GM12878 (cell line): ENCODE measurements at regions not wholly inside any gene's neighbourhood (a gene's known extent, or its start where the extent isn't known, plus 50 kb on each side); places are given as distances from the start of the nearest gene placed in this dataset.

Source experiments
- ATAC-seq: fragments of 200-7000 bp; cut with Tn5 transposase; 3 replicates; pipeline ENCODE4 v1.9.1; 2020; ENCODE audit warnings: mild to moderate bottlenecking, moderate library complexity
- BruUV-seq: library from RNA; stranded (reverse); fragments of 400-500 nt; replicated peaks from 2 replicates; lab custom pipeline; 2021; lab: Mats Ljungman, UMichigan
- CTCF ChIA-PET: fragments of 300-600 bp; sonication (Branson Sonifier 250); formaldehyde crosslinking; extraction: SDS; loops from one replicate; lab custom pipeline; 2021; ENCODE audit warnings: inconsistent platforms; lab: Yijun Ruan, JAX
- POLR2A ChIA-PET: fragments of 350-600 bp; formaldehyde crosslinking; extraction: SDS; loops from one replicate; lab custom pipeline; 2021; ENCODE audit warnings: inconsistent platforms; lab: Charles Lee
- RAD21 ChIA-PET: fragments of 300-600 bp; sonication (Branson Sonifier 250); formaldehyde crosslinking; loops from one replicate; lab custom pipeline; 2023; ENCODE audit warnings: antibody characterized with exemption; ENCODE audit not compliant: unreplicated experiment; lab: Charles Lee
- SMC1A ChIA-PET: fragments of 300-600 bp; sonication (Branson Sonifier 250); formaldehyde crosslinking; loops from one replicate; lab custom pipeline; 2023; ENCODE audit not compliant: unreplicated experiment, uncharacterized antibody; lab: Charles Lee
- DNase-seq: peaks from one replicate; pipeline ENCODE4 v3.0.0-alpha.2; 2011; ENCODE audit warnings: low read depth, low spot score
- FAIRE-seq: peaks from 3 replicates; lab custom pipeline; 2011; peaks lifted over from hg19 to GRCh38; lab: Jason Lieb, UNC
- H2AFZ ChIP-seq: 2 replicates; pipeline ENCODE4 v1.6.0; 2011; ENCODE audit warnings: low read depth, low read length, control low read depth; ENCODE audit not compliant: control insufficient read depth
- H3K27ac ChIP-seq: 2 replicates; pipeline ENCODE4 v1.5.1; 2011; ENCODE audit warnings: control low read depth; ENCODE audit not compliant: control insufficient read depth, insufficient read depth
- H3K27me3 ChIP-seq, 2 experiments: replicated peaks in 1 of 2; 2 replicates each; pipeline versions ENCODE4 v1.6.0 to v1.6.1; 2011; ENCODE audit warnings: low read length in 1 of 2; ENCODE audit not compliant: control insufficient read depth in 2 of 2, insufficient read depth in 2 of 2
- H3K36me3 ChIP-seq, 2 experiments: 2 replicates each; pipeline ENCODE4 v1.5.1; 2011; ENCODE audit warnings: low read length in 1 of 2; ENCODE audit not compliant: control insufficient read depth in 2 of 2, insufficient read depth in 2 of 2
- H3K4me1 ChIP-seq: 2 replicates; pipeline ENCODE4 v1.6.1; 2011; ENCODE audit warnings: mild to moderate bottlenecking, low read length, moderate library complexity, mixed read lengths; ENCODE audit not compliant: control insufficient read depth, insufficient read depth
- H3K4me2 ChIP-seq: 2 replicates; pipeline ENCODE4 v1.6.0; 2011; ENCODE audit warnings: control low read depth; ENCODE audit not compliant: control insufficient read depth, insufficient read depth
- H3K4me3 ChIP-seq: fragments of 200-600 bp; sonication (generic); 2 replicates; pipeline ENCODE4 v1.5.1; 2016
- H3K79me2 ChIP-seq: 2 replicates; pipeline ENCODE4 v1.6.0; 2011; ENCODE audit warnings: low read length; ENCODE audit not compliant: control insufficient read depth, insufficient read depth
- H3K9ac ChIP-seq: 2 replicates; pipeline ENCODE4 v1.8.0; 2011; ENCODE audit warnings: low read length, control low read depth, mixed read lengths; ENCODE audit not compliant: control insufficient read depth, insufficient read depth
- H3K9me3 ChIP-seq: replicated peaks from 3 replicates; pipeline ENCODE4 v1.5.1; 2011; ENCODE audit warnings: mild to moderate bottlenecking, low read length; ENCODE audit not compliant: control insufficient read depth, insufficient read depth
- H4K20me1 ChIP-seq: 2 replicates; pipeline ENCODE4 v1.6.0; 2011; ENCODE audit not compliant: control insufficient read depth, insufficient read depth
- BCLAF1 ChIP-seq: fragments of 450-650 bp; IDR thresholded peaks from 2 replicates; pipeline ENCODE4 v1.6.1; 2017; ENCODE audit warnings: antibody characterized with exemption, mild to moderate bottlenecking, moderate library complexity
- CBX3 ChIP-seq: fragments of 200-600 bp; sonication (generic); IDR thresholded peaks from 2 replicates; pipeline ENCODE4 v1.6.1; 2016; ENCODE audit warnings: low read depth, borderline replicate concordance
- CHD4 ChIP-seq: fragments of 200-600 bp; sonication (generic); IDR thresholded peaks from 2 replicates; pipeline ENCODE4 v1.6.1; 2016; ENCODE audit warnings: mild to moderate bottlenecking
- EGR1 ChIP-seq, 2 experiments: IDR thresholded peaks; 1 replicate in 1 of 2; 2 replicates in 1 of 2; pipeline ENCODE4 v1.6.1; 2011 to 2012; ENCODE audit warnings: low read depth in 2 of 2, low read length in 2 of 2, borderline replicate concordance in 1 of 2, mild to moderate bottlenecking in 1 of 2, moderate library complexity in 1 of 2
- IRF4 ChIP-seq: IDR thresholded peaks from 2 replicates; pipeline ENCODE4 v1.6.1; 2011; ENCODE audit warnings: low read depth, low read length
- MYC ChIP-seq: IDR thresholded peaks from 2 replicates; pipeline ENCODE4 v1.6.1; 2011; ENCODE audit warnings: mild to moderate bottlenecking, low read length, moderate library complexity, inconsistent platforms; ENCODE audit not compliant: insufficient read depth, insufficient replicate concordance, insufficient read length, severe bottlenecking
- NFYB ChIP-seq: IDR thresholded peaks from 2 replicates; pipeline ENCODE4 v1.6.1; 2011; ENCODE audit warnings: low read depth, mild to moderate bottlenecking, low read length, improper control_type of control experiment, moderate library complexity; ENCODE audit not compliant: insufficient read depth
- RAD21 ChIP-seq: IDR thresholded peaks from 2 replicates; pipeline ENCODE4 v1.6.1; 2011; ENCODE audit warnings: mild to moderate bottlenecking, low read depth, low read length, moderate library complexity; ENCODE audit not compliant: insufficient read depth
- RB1 ChIP-seq: fragments of 450-650 bp; formaldehyde crosslinking; IDR thresholded peaks from 2 replicates; pipeline ENCODE4 v1.6.1; 2017; ENCODE audit warnings: mild to moderate bottlenecking, borderline replicate concordance
- SKIL ChIP-seq: fragments of 450-650 bp; IDR thresholded peaks from 2 replicates; pipeline ENCODE4 v1.6.1; 2017; ENCODE audit warnings: mild to moderate bottlenecking, low read depth, inconsistent platforms; ENCODE audit not compliant: poor library complexity, severe bottlenecking
- TCF12 ChIP-seq: IDR thresholded peaks from 2 replicates; pipeline ENCODE4 v1.6.1; 2011; ENCODE audit warnings: low read depth, mild to moderate bottlenecking, low read length
- ZNF687 ChIP-seq: fragments of 450-650 bp; IDR thresholded peaks from 2 replicates; pipeline ENCODE4 v1.6.1; 2017; ENCODE audit warnings: mild to moderate bottlenecking, moderate library complexity
- in situ Hi-C: fragments of 300-500 bp; cut with MboI; formaldehyde crosslinking; loops from 9 replicates; pipeline ENCODE4 v1.14.3; 2018; ENCODE audit warnings: mixed read lengths
- intact Hi-C: fragments of 100-400 bp; cut with micrococcal nuclease; formaldehyde crosslinking; loops from one replicate; pipeline ENCODE4 v1.14.2; 2022; ENCODE audit not compliant: unreplicated experiment

- TF ChIP-seq SKIL, result no peak
- no peak for TF ChIP-seq EGR1 (IDR thresholded peaks at IDR 0.05; ENCODE audit: borderline replicate concordance in 1 of 2, low read depth in 2 of 2, low read length in 2 of 2)
Observed at GRCh38 chr1:189351960-189352359, 1125.7 kb downstream of the BRINP3 start (continued).

- POLR2A ChIA-PET, result no interaction called here
- no peaks in the 10 kb centered on the region for H3K36me3 ChIP-seq
- H3K9me3 ChIP-seq, result no peaks in the 10 kb centered on the region
- intact Hi-C loops (no loop called here), in situ Hi-C loops (no loop called here)
- H4K20me1 ChIP-seq, result no peaks in the 10 kb centered on the region
- H3K27ac ChIP-seq, result no peak overlapping the region
- no peaks in the 10 kb centered on the region for H3K79me2 ChIP-seq
- ATAC-seq (no peak), FAIRE-seq (no peak), DNase-seq (no peak)
- SMC1A ChIA-PET, result no interaction called here
- no peaks in the 10 kb centered on the region for H3K27me3 ChIP-seq
- H3K4me3 ChIP-seq, result no peak overlapping the region
- RAD21 ChIA-PET, result no interaction called here
- CTCF ChIA-PET, result no interaction called here
- H3K9ac ChIP-seq, result no peak overlapping the region
- H3K4me2 ChIP-seq, result no peak overlapping the region
- BruUV-seq, result no TSS peak
- H3K4me1 ChIP-seq, result no peaks in the 10 kb centered on the region
- no peak overlapping the region for H2AFZ ChIP-seq
- TF ChIP-seq ZNF687, result no peak
- TF ChIP-seq NFYB, result no peak
- no peak for TF ChIP-seq RB1
- no peak for TF ChIP-seq CBX3
- no peak for TF ChIP-seq SKIL
- TF ChIP-seq CHD4, result no peak
- no peak for TF ChIP-seq TCF12
- TF ChIP-seq BCLAF1, result no peak
- no peak for TF ChIP-seq IRF4
- TF ChIP-seq MYC, result no peak
- no peak for TF ChIP-seq RAD21
Observed at GRCh38 chr1:189356206-189356605, 1121.5 kb downstream of the BRINP3 start.
